ENCODE measurements at regions not wholly inside any gene's neighbourhood (a gene's known extent, or its start where the extent isn't known, plus 50 kb on each side); places are given as distances from the start of the nearest gene placed in this dataset.

DNA sequence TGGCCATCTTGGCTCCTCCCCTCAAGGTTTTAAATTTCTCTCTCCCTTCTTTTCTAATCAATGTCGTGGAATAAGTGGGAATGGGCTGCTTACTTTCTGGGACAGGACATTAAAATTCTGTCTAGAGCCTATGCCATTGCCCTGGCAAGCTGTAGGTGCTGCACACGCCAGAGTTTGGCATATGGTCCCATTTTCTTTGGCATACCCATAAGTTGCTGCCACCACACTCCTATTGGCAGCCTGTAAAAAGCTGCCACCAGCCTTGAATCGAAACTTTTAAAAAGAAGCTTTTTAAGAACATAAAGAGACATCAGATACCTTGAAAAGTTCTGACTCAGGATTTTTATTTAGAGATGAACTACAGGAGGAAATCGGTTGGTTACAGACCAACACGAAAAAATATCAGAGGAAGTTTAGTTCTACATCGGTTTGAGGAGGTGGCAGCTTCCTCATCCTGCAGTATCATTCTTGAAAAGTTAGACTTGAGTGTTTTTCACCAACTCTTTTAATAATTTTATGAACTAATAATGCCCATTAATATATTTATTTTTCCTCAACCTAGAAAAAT is 517.8 kb upstream of the ANO5 start:
- no peaks in the 10 kb centered on the region for H3K4me1 ChIP-seq (ENCODE audit: low read depth)
- H3K27me3 ChIP-seq, result no peaks in the 10 kb centered on the region
- H3K4me3 ChIP-seq, result no peak overlapping the region
- no peaks in the 10 kb centered on the region for H3K9me3 ChIP-seq (ENCODE audit: low read depth)
- DNase-seq (ENCODE audit: low read depth in 1 of 2, low spot score in 1 of 2), result no peak
- H3K27ac ChIP-seq, result no peak overlapping the region
- no peaks in the 10 kb centered on the region for H3K36me3 ChIP-seq
- TF ChIP-seq, protein P1, sequence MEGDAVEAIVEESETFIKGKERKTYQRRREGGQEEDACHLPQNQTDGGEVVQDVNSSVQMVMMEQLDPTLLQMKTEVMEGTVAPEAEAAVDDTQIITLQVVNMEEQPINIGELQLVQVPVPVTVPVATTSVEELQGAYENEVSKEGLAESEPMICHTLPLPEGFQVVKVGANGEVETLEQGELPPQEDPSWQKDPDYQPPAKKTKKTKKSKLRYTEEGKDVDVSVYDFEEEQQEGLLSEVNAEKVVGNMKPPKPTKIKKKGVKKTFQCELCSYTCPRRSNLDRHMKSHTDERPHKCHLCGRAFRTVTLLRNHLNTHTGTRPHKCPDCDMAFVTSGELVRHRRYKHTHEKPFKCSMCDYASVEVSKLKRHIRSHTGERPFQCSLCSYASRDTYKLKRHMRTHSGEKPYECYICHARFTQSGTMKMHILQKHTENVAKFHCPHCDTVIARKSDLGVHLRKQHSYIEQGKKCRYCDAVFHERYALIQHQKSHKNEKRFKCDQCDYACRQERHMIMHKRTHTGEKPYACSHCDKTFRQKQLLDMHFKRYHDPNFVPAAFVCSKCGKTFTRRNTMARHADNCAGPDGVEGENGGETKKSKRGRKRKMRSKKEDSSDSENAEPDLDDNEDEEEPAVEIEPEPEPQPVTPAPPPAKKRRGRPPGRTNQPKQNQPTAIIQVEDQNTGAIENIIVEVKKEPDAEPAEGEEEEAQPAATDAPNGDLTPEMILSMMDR (IDR thresholded peaks at IDR 0.05; ENCODE audit: low read depth, low read length), result no peak

DNA sequence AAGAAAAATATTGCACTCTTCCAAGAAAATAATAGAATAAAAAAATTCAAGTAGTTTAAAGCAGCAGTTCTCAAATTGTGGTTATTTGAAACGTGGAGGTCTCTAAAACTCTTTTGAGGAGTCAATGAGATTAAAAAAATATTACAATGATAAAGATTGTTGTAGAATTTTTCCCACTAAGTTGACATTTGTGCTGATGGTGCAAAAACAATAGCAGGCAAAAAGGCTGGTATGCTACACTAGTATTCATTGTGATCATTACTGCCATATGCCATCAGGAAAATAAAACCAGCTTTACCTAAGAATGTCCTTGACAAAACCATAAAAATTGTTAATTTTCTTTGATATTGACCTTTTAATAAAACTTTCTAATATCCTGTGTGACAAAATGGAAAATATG is 505.2 kb upstream of the ANO5 start:
- TF ChIP-seq, protein P1 (IDR thresholded peaks at IDR 0.05; ENCODE audit: low read depth, low read length), result no peak
- Histone ChIP-seq H3K9me3 (ENCODE audit: low read depth) (no peaks in the 10 kb centered on the region), H3K27ac (no peak overlapping the region), H3K4me1 (ENCODE audit: low read depth) (no peaks in the 10 kb centered on the region), H3K4me3 (no peak overlapping the region), H3K36me3 (no peaks in the 10 kb centered on the region), H3K27me3 (no peaks in the 10 kb centered on the region)
- no peak for DNase-seq (ENCODE audit: low read depth in 1 of 2, low spot score in 1 of 2)

DNA sequence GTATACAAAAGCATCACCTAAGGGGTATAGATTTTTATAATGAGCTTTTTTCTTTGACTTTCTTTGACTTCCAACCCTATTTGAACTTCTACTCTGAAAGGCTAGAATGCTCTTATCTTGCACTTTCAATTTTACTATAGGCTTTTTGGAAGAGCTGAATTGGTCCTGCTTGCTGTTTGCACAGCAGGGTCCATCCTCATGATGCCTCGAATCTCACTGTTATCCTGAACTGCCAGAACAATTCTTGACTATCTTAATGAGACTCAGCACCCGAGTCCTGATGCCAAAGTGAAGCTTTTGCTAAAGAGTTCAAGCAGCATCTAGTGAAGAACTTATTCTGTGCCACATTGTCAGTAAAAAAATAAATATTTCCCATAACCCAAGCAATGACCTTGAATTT is 488.3 kb upstream of the ANO5 start:
- TF ChIP-seq, protein P1 (IDR thresholded peaks at IDR 0.05; ENCODE audit: low read depth, low read length), result no peak
- no peak for DNase-seq (ENCODE audit: low read depth in 1 of 2, low spot score in 1 of 2)
- H3K36me3 ChIP-seq, result no peaks in the 10 kb centered on the region
- no peaks in the 10 kb centered on the region for H3K4me1 ChIP-seq (ENCODE audit: low read depth)
- H3K4me3 ChIP-seq, result no peak overlapping the region
- no peak overlapping the region for H3K27ac ChIP-seq
- no peaks in the 10 kb centered on the region for H3K27me3 ChIP-seq
- H3K9me3 ChIP-seq (ENCODE audit: low read depth), result no peaks in the 10 kb centered on the region

DNA sequence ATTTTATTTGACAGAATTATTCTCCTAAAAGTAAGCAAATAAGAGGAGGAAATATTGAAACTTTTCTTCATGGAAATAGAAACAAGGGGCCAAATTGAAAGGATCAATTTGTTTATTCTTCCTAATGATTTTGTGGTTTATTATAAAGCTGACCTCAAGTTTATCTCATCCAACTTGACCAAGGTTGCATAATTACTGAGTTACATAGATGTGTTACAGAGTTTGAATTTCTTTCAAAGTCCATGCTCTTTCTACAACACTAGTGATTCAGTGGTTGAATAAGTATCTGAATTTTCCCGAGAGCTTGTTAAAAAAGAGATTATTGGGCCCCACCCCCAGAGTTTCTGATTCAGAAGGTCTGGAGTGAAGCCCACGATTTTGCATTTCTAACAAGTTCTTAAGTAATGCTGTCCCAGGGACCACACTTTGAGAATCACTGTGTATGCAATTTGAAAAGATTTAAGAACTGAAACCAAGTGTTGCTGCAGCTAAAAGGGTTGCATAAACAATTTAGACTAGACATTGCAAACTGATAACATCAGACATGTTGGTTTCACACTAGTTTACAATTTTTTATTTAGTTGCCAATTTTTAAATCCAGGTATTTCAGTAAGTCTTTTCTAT is 485.7 kb upstream of the ANO5 start:
- TF ChIP-seq, protein P1 (IDR thresholded peaks at IDR 0.05; ENCODE audit: low read depth, low read length), result no peak
- DNase-seq (ENCODE audit: low read depth in 1 of 2, low spot score in 1 of 2), result no peak
- H3K27ac ChIP-seq, result no peak overlapping the region
- no peaks in the 10 kb centered on the region for H3K9me3 ChIP-seq (ENCODE audit: low read depth)
- no peaks in the 10 kb centered on the region for H3K4me1 ChIP-seq (ENCODE audit: low read depth)
- H3K27me3 ChIP-seq, result no peaks in the 10 kb centered on the region
- no peaks in the 10 kb centered on the region for H3K36me3 ChIP-seq
- no peak overlapping the region for H3K4me3 ChIP-seq

DNA sequence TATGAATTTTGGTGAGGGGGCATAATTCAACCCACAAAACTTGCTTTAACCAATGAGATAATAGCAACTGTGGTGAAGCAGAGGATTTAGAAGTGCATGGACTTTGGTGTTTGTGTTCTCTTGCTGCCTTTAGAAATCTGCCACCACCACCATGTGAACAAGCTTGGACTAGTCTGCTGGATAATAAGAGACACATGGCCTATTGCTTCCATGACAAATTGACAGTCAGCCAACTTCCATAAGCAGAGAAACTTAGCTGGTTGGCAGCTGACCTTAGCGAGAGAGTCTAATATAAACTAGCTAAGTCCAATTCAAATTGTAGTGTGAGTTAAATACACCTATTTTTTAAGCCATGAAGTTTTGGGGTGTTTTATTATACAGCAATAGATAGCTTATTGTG is 482.1 kb upstream of the ANO5 start:
- Histone ChIP-seq H3K4me1 (ENCODE audit: low read depth) (no peaks in the 10 kb centered on the region), H3K36me3 (no peaks in the 10 kb centered on the region), H3K27ac (no peak overlapping the region), H3K9me3 (ENCODE audit: low read depth) (no peaks in the 10 kb centered on the region), H3K27me3 (no peaks in the 10 kb centered on the region), H3K4me3 (no peak overlapping the region)
- TF ChIP-seq, protein P1 (IDR thresholded peaks at IDR 0.05; ENCODE audit: low read depth, low read length), result no peak
- no peak for DNase-seq (ENCODE audit: low read depth in 1 of 2, low spot score in 1 of 2)

Measured in cardiac muscle cell (in vitro differentiated cells and primary cell).